NT2/D1 (cell line): ENCODE measurements at regions not wholly inside any gene's neighbourhood (a gene's known extent, or its start where the extent isn't known, plus 50 kb on each side); places are given as distances from the start of the nearest gene placed in this dataset.

ENCODE experiments used
- SUZ12 ChIP-seq: IDR thresholded peaks from 2 replicates; pipeline ENCODE4 v1.6.1; 2011; ENCODE audit not compliant: insufficient read length, insufficient read depth; ENCODE audit errors: extremely low read depth
- YY1 ChIP-seq: IDR thresholded peaks from 2 replicates; pipeline ENCODE4 v1.6.1; 2011; ENCODE audit not compliant: insufficient read length, insufficient read depth
- ZNF274 ChIP-seq: IDR thresholded peaks from 2 replicates; pipeline ENCODE4 v1.6.1; 2011; ENCODE audit warnings: mild to moderate bottlenecking, low read depth, low read length

DNA sequence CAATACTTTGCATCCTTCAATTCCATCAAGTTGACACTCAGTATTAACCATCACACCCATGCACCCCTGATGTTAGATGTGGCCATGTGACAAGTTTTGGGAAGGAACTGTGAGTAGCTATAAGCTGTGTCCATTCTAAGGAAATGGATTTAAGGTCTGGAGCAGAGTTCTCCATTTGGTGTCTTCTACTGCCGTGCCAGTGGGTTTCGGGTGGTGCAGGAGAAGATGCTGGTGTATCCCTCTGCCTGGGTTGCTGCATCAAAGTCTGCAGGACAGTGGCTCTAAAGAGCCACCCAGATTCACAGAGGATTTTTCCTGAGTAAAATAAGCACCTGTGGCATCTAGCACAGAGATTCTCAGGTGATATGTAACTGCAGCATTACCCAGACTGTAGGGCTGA is 105.7 kb upstream of the IRS2 start:
- TF ChIP-seq ZNF274 (no peak), YY1 (no peak), SUZ12 (no peak)
